Gastroesophageal sphincter (tissue), 3 donors: ENCODE measurements at regions not wholly inside any gene's neighbourhood (a gene's known extent, or its start where the extent isn't known, plus 50 kb on each side); places are given as distances from the start of the nearest gene placed in this dataset.

Source experiments
- CTCF ChIP-seq, 4 experiments: fragments of 200-600 bp in 2 of 4; fragments of 450-650 bp in 2 of 4; sonication (generic) in 1 of 4; IDR thresholded peaks; one replicate each; pipeline ENCODE4 v1.5.1; 2017 to 2019; ENCODE audit warnings: antibody characterized with exemption in 4 of 4, mild to moderate bottlenecking in 2 of 4, moderate library complexity in 2 of 4
- EP300 ChIP-seq: sonication (generic); formaldehyde crosslinking; IDR thresholded peaks from one replicate; pipeline ENCODE4 v1.6.1; 2017; ENCODE audit warnings: antibody characterized with exemption, mild to moderate bottlenecking
- POLR2A ChIP-seq, 2 donors: fragments of 450-650 bp; IDR thresholded peaks; one replicate each; pipeline ENCODE4 v1.6.1; 2017; ENCODE audit warnings: antibody characterized with exemption in 2 of 2, mild to moderate bottlenecking in 2 of 2, moderate library complexity in 1 of 2
- POLR2AphosphoS5 ChIP-seq: sonication (generic); formaldehyde crosslinking; IDR thresholded peaks from one replicate; pipeline ENCODE4 v1.6.1; 2017; ENCODE audit warnings: antibody characterized with exemption

- TF ChIP-seq POLR2AphosphoS5 = no peak
- no peak for TF ChIP-seq CTCF (IDR thresholded peaks at IDR 0.05)
- no peak for TF ChIP-seq POLR2A (IDR thresholded peaks at IDR 0.05)
- TF ChIP-seq EP300 = no peak
Measured at GRCh38 chr2:181370126-181370525, 87.1 kb upstream of the ITGA4 start.
